H9 (cell line): ENCODE measurements at regions not wholly inside any gene's neighbourhood (a gene's known extent, or its start where the extent isn't known, plus 50 kb on each side); places are given as distances from the start of the nearest gene placed in this dataset.

ENCODE experiments used
- DNase-seq: peaks from one replicate; pipeline ENCODE4 v3.0.0-alpha.2; 2017
- H2AFZ ChIP-seq: one replicate; pipeline ENCODE4 v1.6.1; 2013; ENCODE audit warnings: mild to moderate bottlenecking, low read length, control low read depth, moderate library complexity
- H2AK5ac ChIP-seq: 2 replicates; pipeline ENCODE4 v1.6.1; 2013; ENCODE audit warnings: low read length, control low read depth, mixed read lengths; ENCODE audit not compliant: insufficient read length
- H2BK120ac ChIP-seq: one replicate; pipeline ENCODE4 v1.6.1; 2013; ENCODE audit warnings: low read depth, mild to moderate bottlenecking, low read length, control low read depth, inconsistent platforms; ENCODE audit not compliant: poor library complexity, severe bottlenecking
- H2BK12ac ChIP-seq: 2 replicates; pipeline ENCODE4 v1.6.1; 2013; ENCODE audit warnings: low read length, control low read depth, mixed read lengths, low read depth; ENCODE audit not compliant: insufficient read length
- H2BK15ac ChIP-seq: 2 replicates; pipeline ENCODE4 v1.6.1; 2013; ENCODE audit warnings: low read depth, low read length, control low read depth
- H2BK20ac ChIP-seq: one replicate; pipeline ENCODE4 v1.6.1; 2013; ENCODE audit warnings: low read depth, mild to moderate bottlenecking, low read length, control low read depth, inconsistent platforms; ENCODE audit not compliant: poor library complexity, severe bottlenecking
- H2BK5ac ChIP-seq: 2 replicates; pipeline ENCODE4 v1.6.1; 2013; ENCODE audit warnings: low read length, control low read depth, mixed read lengths; ENCODE audit not compliant: insufficient read length
- H3K14ac ChIP-seq: 2 replicates; pipeline ENCODE4 v1.6.1; 2013; ENCODE audit warnings: low read length, control low read depth; ENCODE audit not compliant: insufficient read depth
- H3K18ac ChIP-seq: 2 replicates; pipeline ENCODE4 v1.6.1; 2013; ENCODE audit warnings: low read depth, mild to moderate bottlenecking, mixed read lengths, low read length, control low read depth; ENCODE audit not compliant: insufficient read length
- H3K23ac ChIP-seq: 2 replicates; pipeline ENCODE4 v1.6.1; 2013; ENCODE audit warnings: low read length, control low read depth, mixed read lengths, low read depth; ENCODE audit not compliant: insufficient read length
- H3K23me2 ChIP-seq: 2 replicates; pipeline ENCODE4 v1.6.1; 2013; ENCODE audit warnings: low read depth, mild to moderate bottlenecking, mixed read lengths, low read length, control low read depth; ENCODE audit not compliant: insufficient read length, poor library complexity, severe bottlenecking
- H3K27ac ChIP-seq: 2 replicates; pipeline ENCODE4 v1.5.1; 2013; ENCODE audit warnings: low read length, control low read depth, mixed read lengths, low read depth; ENCODE audit not compliant: insufficient read length
- H3K27me3 ChIP-seq: 2 replicates; pipeline ENCODE4 v1.6.1; 2013; ENCODE audit warnings: low read length, control low read depth, inconsistent platforms; ENCODE audit not compliant: insufficient read depth
- H3K4ac ChIP-seq: 2 replicates; pipeline ENCODE4 v1.6.1; 2013; ENCODE audit warnings: low read depth, mild to moderate bottlenecking, control low read depth, inconsistent platforms, low read length, moderate library complexity
- H3K4me1 ChIP-seq: 2 replicates; pipeline ENCODE4 v1.6.1; 2013; ENCODE audit warnings: low read length, control low read depth, inconsistent platforms; ENCODE audit not compliant: insufficient read depth
- H3K4me2 ChIP-seq: 2 replicates; pipeline ENCODE4 v1.6.1; 2013; ENCODE audit warnings: low read length, control low read depth, mixed read lengths; ENCODE audit not compliant: insufficient read length, insufficient read depth
- H3K56ac ChIP-seq: 2 replicates; pipeline ENCODE4 v1.6.1; 2013; ENCODE audit warnings: low read depth, mild to moderate bottlenecking, mixed read lengths, low read length, control low read depth; ENCODE audit not compliant: insufficient read length
- H3K79me1 ChIP-seq: 2 replicates; pipeline ENCODE4 v1.6.1; 2013; ENCODE audit warnings: low read depth, mild to moderate bottlenecking, moderate library complexity, low read length, control low read depth, inconsistent platforms; ENCODE audit not compliant: insufficient read depth, poor library complexity, severe bottlenecking
- H3K79me2 ChIP-seq: 2 replicates; pipeline ENCODE4 v1.6.1; 2013; ENCODE audit warnings: low read length, control low read depth, inconsistent platforms; ENCODE audit not compliant: insufficient read depth
- H3K9ac ChIP-seq: 2 replicates; pipeline ENCODE4 v1.6.1; 2013; ENCODE audit warnings: low read length, control low read depth, mixed read lengths; ENCODE audit not compliant: insufficient read length; ENCODE audit errors: extremely low read depth
- H3K9me3 ChIP-seq: one replicate; pipeline ENCODE4 v1.6.1; 2013; ENCODE audit warnings: low read depth, low read length, inconsistent platforms; ENCODE audit not compliant: control insufficient read depth
- H3T11ph ChIP-seq: one replicate; pipeline ENCODE4 v1.6.1; 2013; ENCODE audit warnings: mild to moderate bottlenecking, low read length, control low read depth, inconsistent platforms
- H4K20me1 ChIP-seq: one replicate; pipeline ENCODE4 v1.6.1; 2013; ENCODE audit not compliant: control insufficient read depth, insufficient read length, insufficient read depth
- H4K5ac ChIP-seq: 2 replicates; pipeline ENCODE4 v1.6.1; 2013; ENCODE audit warnings: low read depth, mild to moderate bottlenecking, mixed read lengths, low read length, control low read depth; ENCODE audit not compliant: insufficient read length
- H4K8ac ChIP-seq: replicated peaks from 2 replicates; pipeline ENCODE4 v1.6.1; 2013; ENCODE audit warnings: low read length, control low read depth, mixed read lengths, low read depth; ENCODE audit not compliant: insufficient read length
- H4K91ac ChIP-seq: 2 replicates; pipeline ENCODE4 v1.6.1; 2013; ENCODE audit warnings: low read depth, mild to moderate bottlenecking, moderate library complexity, mixed read lengths, low read length, control low read depth; ENCODE audit not compliant: insufficient read length
- H3K27ac Mint-ChIP-seq, 3 experiments: 2 replicates in 2 of 3; 3 replicates in 1 of 3; pipeline ENCODE4 v1.8.0; 2020 to 2021; ENCODE audit warnings: mixed read lengths in 3 of 3, mild to moderate bottlenecking in 1 of 3, moderate library complexity in 1 of 3
- H3K27me3 Mint-ChIP-seq: 2 replicates; pipeline ENCODE4 v1.8.0; 2021; ENCODE audit warnings: low read depth, mild to moderate bottlenecking, moderate library complexity, mixed read lengths
- H3K36me3 Mint-ChIP-seq, 3 experiments: 2 replicates in 2 of 3; 3 replicates in 1 of 3; pipeline ENCODE4 v1.8.0; 2020 to 2021; ENCODE audit warnings: low read depth in 3 of 3, mixed read lengths in 3 of 3; ENCODE audit not compliant: insufficient read depth in 1 of 3
- H3K4me1 Mint-ChIP-seq, 2 experiments: 2 replicates each; pipeline ENCODE4 v1.8.0; 2020; ENCODE audit warnings: mixed read lengths in 2 of 2
- H3K4me3 Mint-ChIP-seq, 2 experiments: 2 replicates in 1 of 2; 3 replicates in 1 of 2; pipeline ENCODE4 v1.8.0; 2020 to 2021; ENCODE audit warnings: mild to moderate bottlenecking in 2 of 2, mixed read lengths in 2 of 2, moderate library complexity in 1 of 2
- H3K9me3 Mint-ChIP-seq, 2 experiments: 2 replicates in 1 of 2; 3 replicates in 1 of 2; pipeline ENCODE4 v1.8.0; 2020; ENCODE audit warnings: mild to moderate bottlenecking in 2 of 2, mixed read lengths in 2 of 2, moderate library complexity in 1 of 2
- WGBS: extraction: QIAGEN DNeasy Blood & Tissue Kit; methylation state at CpG from one replicate; pipeline ENCODE4 v1.1.7; 2013; ENCODE audit warnings: missing lambda C conversion rate, low lambda C conversion rate, mixed read lengths; ENCODE audit not compliant: insufficient read length; ENCODE audit errors: extremely low coverage; 5-methylcytosine and 5-hydroxymethylcytosine counted together
- TF ChIP-seq, protein P1 (sequence below): fragments of 200-600 bp; sonication (generic); conservative IDR thresholded peaks from 3 replicates; pipeline ENCODE4 v1.8.0; 2021; ENCODE audit warnings: antibody characterized with exemption, mild to moderate bottlenecking

DNA sequence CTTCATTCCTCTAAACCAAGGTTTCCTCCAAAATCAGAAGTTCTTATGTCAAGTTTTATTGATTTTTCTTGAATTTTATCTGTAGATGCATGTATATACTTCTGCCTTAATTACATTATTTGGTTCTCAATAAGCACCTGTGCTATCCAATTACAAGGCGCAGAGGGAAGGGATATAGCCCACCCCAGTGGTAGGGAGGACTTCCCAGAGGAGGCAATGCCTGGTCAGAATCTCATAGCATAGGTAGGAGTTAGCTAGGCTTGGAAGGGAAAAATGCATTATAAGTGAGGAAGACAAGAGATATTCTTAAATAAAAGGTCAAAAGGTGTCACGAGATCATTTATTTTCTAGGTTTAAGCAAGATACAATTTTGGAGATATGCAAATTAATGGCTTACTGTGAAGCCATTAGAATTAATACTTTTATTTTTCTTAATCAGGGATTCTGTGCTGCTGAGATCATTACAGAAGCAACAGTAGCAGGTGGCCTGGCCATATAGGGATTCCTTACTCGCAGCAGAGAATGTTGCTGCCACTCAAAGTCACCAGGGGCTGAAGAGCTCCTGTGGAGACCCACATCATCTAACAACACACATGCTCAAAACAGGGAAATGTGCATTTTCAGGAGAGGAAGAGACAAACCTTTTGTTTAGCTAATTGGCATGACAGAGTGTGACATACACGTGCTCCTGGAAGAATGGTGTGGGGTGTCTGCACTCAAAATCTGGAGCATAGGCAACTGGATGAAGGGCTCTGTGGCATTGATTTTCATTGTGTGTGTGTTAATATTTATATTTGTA lies 178.3 kb downstream of the ATG4C start:
- peaks cover 17 to 20% of the 10 kb centered on the region in 2 experiments for H3K4me1 Mint-ChIP-seq
- H3K4me2 ChIP-seq = no peak overlapping the region
- H3K9me3 Mint-ChIP-seq = no peaks in the 10 kb centered on the region
- H3K79me2 ChIP-seq = no peaks in the 10 kb centered on the region
- no peaks in the 10 kb centered on the region; the same call in 1 of the 2 replicates for H3K27me3 Mint-ChIP-seq
- H3K56ac ChIP-seq = no peak overlapping the region
- H2BK120ac ChIP-seq = no peak overlapping the region
- no peaks in the 10 kb centered on the region; a peak in 1 of 7 replicates for H3K36me3 Mint-ChIP-seq
- WGBS = no CpG with 5 or more reads among the region's 4 CpGs
- TF ChIP-seq, protein P1, sequence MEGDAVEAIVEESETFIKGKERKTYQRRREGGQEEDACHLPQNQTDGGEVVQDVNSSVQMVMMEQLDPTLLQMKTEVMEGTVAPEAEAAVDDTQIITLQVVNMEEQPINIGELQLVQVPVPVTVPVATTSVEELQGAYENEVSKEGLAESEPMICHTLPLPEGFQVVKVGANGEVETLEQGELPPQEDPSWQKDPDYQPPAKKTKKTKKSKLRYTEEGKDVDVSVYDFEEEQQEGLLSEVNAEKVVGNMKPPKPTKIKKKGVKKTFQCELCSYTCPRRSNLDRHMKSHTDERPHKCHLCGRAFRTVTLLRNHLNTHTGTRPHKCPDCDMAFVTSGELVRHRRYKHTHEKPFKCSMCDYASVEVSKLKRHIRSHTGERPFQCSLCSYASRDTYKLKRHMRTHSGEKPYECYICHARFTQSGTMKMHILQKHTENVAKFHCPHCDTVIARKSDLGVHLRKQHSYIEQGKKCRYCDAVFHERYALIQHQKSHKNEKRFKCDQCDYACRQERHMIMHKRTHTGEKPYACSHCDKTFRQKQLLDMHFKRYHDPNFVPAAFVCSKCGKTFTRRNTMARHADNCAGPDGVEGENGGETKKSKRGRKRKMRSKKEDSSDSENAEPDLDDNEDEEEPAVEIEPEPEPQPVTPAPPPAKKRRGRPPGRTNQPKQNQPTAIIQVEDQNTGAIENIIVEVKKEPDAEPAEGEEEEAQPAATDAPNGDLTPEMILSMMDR = no peak; the same call in 2 of the 3 replicates
- H2BK12ac ChIP-seq = no peak overlapping the region
- no peak overlapping the region for H2AK5ac ChIP-seq
- peak overlapping the region in 1 of 2 experiments; percentile 61; a peak in 2 of 5 replicates for H3K4me3 Mint-ChIP-seq
- no peak overlapping the region for H3K27ac ChIP-seq
- no peak overlapping the region for H3K14ac ChIP-seq
- H4K8ac ChIP-seq = no peak overlapping the region
- no peaks in the 10 kb centered on the region for H3K27me3 ChIP-seq
- no peak overlapping the region for H3K23ac ChIP-seq
- no peak overlapping the region for H3K18ac ChIP-seq
- H3K79me1 ChIP-seq = no peaks in the 10 kb centered on the region
- no peak overlapping the region for H2BK20ac ChIP-seq
- H4K20me1 ChIP-seq = no peaks in the 10 kb centered on the region
- H2BK15ac ChIP-seq = no peak overlapping the region
- no peak for DNase-seq
- H3K9ac ChIP-seq = no peak overlapping the region
- H3T11ph ChIP-seq = no peak overlapping the region
- peak overlapping the region in 2 of 3 experiments; percentile 46 to 95; a peak in 5 of 7 replicates for H3K27ac Mint-ChIP-seq
- no peaks in the 10 kb centered on the region for H3K9me3 ChIP-seq
- peaks cover 3% of the 10 kb centered on the region; the same call in 1 of the 2 replicates for H3K4me1 ChIP-seq
- H2AFZ ChIP-seq = no peak overlapping the region
- H3K4ac ChIP-seq = no peak overlapping the region
- H2BK5ac ChIP-seq = no peak overlapping the region
- no peak overlapping the region for H4K5ac ChIP-seq
- no peak overlapping the region for H4K91ac ChIP-seq
- H3K23me2 ChIP-seq = no peaks in the 10 kb centered on the region
